NB4 (cell line): ENCODE measurements at regions not wholly inside any gene's neighbourhood (a gene's known extent, or its start where the extent isn't known, plus 50 kb on each side); places are given as distances from the start of the nearest gene placed in this dataset.

Source experiments
- POLR2A ChIP-seq: IDR thresholded peaks from 2 replicates; pipeline ENCODE4 v1.6.1; 2011; ENCODE audit warnings: mild to moderate bottlenecking; ENCODE audit not compliant: insufficient read length; ENCODE audit errors: extremely low read depth
- TF ChIP-seq, protein P1 (sequence below): IDR thresholded peaks from one replicate; pipeline ENCODE4 v1.5.1; 2012; ENCODE audit warnings: low read depth, low read length

DNA sequence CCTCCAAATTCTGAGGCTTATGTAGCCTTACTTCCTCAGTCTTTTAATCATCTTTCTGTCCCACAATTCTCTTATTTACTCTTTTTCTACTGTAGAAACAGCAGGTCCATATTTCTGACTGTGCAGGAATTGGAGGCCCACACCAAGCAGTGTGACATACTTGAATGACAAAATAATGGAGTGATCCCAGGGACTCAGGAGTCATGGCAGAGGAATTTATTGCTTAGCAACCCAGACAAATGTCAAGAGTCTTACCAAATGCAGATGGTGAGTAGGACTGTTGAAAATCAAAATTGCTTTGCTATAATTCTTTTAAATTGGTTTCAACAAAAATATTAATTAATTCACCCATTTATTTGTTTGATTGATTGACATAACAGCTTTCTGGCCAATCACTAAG lies 59.9 kb downstream of the HTR1B start:
- TF ChIP-seq, protein P1, sequence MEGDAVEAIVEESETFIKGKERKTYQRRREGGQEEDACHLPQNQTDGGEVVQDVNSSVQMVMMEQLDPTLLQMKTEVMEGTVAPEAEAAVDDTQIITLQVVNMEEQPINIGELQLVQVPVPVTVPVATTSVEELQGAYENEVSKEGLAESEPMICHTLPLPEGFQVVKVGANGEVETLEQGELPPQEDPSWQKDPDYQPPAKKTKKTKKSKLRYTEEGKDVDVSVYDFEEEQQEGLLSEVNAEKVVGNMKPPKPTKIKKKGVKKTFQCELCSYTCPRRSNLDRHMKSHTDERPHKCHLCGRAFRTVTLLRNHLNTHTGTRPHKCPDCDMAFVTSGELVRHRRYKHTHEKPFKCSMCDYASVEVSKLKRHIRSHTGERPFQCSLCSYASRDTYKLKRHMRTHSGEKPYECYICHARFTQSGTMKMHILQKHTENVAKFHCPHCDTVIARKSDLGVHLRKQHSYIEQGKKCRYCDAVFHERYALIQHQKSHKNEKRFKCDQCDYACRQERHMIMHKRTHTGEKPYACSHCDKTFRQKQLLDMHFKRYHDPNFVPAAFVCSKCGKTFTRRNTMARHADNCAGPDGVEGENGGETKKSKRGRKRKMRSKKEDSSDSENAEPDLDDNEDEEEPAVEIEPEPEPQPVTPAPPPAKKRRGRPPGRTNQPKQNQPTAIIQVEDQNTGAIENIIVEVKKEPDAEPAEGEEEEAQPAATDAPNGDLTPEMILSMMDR: no peak
- TF ChIP-seq POLR2A: no peak
